ENCODE measurements at regions not wholly inside any gene's neighbourhood (a gene's known extent, or its start where the extent isn't known, plus 50 kb on each side); places are given as distances from the start of the nearest gene placed in this dataset.
"Not testable (repeated sequence)": the region's sequence is repeated elsewhere in the genome, so short reads cannot be mapped to it uniquely, and the experiment has no call there.

GRCh38 chr3:75579536-75579935 is 84.6 kb upstream of the FRG2C start:
- TF ChIP-seq, protein P1, sequence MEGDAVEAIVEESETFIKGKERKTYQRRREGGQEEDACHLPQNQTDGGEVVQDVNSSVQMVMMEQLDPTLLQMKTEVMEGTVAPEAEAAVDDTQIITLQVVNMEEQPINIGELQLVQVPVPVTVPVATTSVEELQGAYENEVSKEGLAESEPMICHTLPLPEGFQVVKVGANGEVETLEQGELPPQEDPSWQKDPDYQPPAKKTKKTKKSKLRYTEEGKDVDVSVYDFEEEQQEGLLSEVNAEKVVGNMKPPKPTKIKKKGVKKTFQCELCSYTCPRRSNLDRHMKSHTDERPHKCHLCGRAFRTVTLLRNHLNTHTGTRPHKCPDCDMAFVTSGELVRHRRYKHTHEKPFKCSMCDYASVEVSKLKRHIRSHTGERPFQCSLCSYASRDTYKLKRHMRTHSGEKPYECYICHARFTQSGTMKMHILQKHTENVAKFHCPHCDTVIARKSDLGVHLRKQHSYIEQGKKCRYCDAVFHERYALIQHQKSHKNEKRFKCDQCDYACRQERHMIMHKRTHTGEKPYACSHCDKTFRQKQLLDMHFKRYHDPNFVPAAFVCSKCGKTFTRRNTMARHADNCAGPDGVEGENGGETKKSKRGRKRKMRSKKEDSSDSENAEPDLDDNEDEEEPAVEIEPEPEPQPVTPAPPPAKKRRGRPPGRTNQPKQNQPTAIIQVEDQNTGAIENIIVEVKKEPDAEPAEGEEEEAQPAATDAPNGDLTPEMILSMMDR (conservative IDR thresholded peaks at IDR 0.05 in 1 of 2, IDR thresholded peaks at IDR 0.05 in 1 of 2; ENCODE audit: low read depth in 1 of 2, low read length in 2 of 2): not testable (repeated sequence)
- TF ChIP-seq EZH2 (IDR thresholded peaks at IDR 0.05; ENCODE audit: low read length, missing control alignments): not testable (repeated sequence)

Measured in fibroblast of lung (primary cell).